ACC112 (cell line): ENCODE measurements at regions not wholly inside any gene's neighbourhood (a gene's known extent, or its start where the extent isn't known, plus 50 kb on each side); places are given as distances from the start of the nearest gene placed in this dataset.
"Not testable (repeated sequence)": the region's sequence is repeated elsewhere in the genome, so short reads cannot be mapped to it uniquely, and the experiment has no call there.

ENCODE experiments used
- H2AFZ ChIP-seq: fragments of 200-600 bp; sonication (generic); one replicate; pipeline ENCODE4 v1.6.0; 2017; ENCODE audit warnings: antibody characterized with exemption, low read length; ENCODE audit not compliant: unreplicated experiment
- H3K27ac ChIP-seq: fragments of 200-600 bp; sonication (generic); 2 replicates; pipeline ENCODE4 v1.5.1; 2014; ENCODE audit warnings: low read depth, mild to moderate bottlenecking, antibody characterized with exemption, low read length, moderate library complexity
- H3K27me3 ChIP-seq: fragments of 200-600 bp; sonication (generic); 2 replicates; pipeline ENCODE4 v1.6.1; 2014; ENCODE audit warnings: mild to moderate bottlenecking, antibody characterized with exemption, low read length, moderate library complexity, mixed read lengths; ENCODE audit not compliant: insufficient read depth
- H3K36me3 ChIP-seq: fragments of 200-600 bp; sonication (generic); 2 replicates; pipeline ENCODE4 v1.6.1; 2016; ENCODE audit warnings: mild to moderate bottlenecking, antibody characterized with exemption, low read length, moderate library complexity, mixed read lengths; ENCODE audit not compliant: insufficient read depth
- H3K4me1 ChIP-seq: fragments of 200-600 bp; sonication (generic); one replicate; pipeline ENCODE4 v1.6.1; 2016; ENCODE audit warnings: low read length, mixed read lengths; ENCODE audit not compliant: insufficient read depth, unreplicated experiment, control insufficient read depth
- H3K4me3 ChIP-seq: fragments of 200-600 bp; sonication (generic); 2 replicates; pipeline ENCODE4 v1.5.1; 2014; ENCODE audit warnings: mild to moderate bottlenecking, low read depth, low read length
- H3K79me2 ChIP-seq: fragments of 200-600 bp; sonication (generic); one replicate; pipeline ENCODE4 v1.6.0; 2016; ENCODE audit warnings: low read length; ENCODE audit not compliant: control insufficient read depth, unreplicated experiment, insufficient read depth

- Histone ChIP-seq H2AFZ (no peak overlapping the region), H3K79me2 (no peaks in the 10 kb centered on the region), H3K4me1 (peaks cover 5% of the 10 kb centered on the region), H3K4me3 (no peak overlapping the region), H3K27me3 (peaks cover 56% of the 10 kb centered on the region), H3K27ac (no peak overlapping the region), H3K36me3 (no peaks in the 10 kb centered on the region)
These were observed 146.9 kb upstream of the SOX21 start for GRCh38 chr13:94859278-94859691.

DNA sequence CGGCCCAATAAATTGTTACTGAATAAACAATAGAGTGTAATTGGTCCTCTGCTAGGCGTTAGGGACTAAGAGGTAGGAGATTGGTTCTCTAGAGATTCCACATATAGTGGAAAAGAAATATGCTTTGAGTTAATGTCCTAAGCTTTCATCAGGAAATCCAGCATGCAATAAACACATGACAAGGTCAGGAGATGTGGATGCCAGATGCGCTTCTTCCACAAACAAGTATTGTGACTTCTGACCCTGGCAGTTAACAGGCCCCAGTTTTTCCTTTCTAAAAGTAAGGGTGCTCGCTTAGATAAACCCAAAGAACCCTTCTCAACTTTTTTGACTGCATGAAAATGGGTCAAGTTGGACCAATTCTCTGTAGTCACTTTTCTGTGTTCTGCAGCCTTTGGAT lies 146.5 kb upstream of the SOX21 start:
- Histone ChIP-seq H3K36me3 (no peaks in the 10 kb centered on the region), H3K27me3 (peaks cover 56% of the 10 kb centered on the region), H3K27ac (no peak overlapping the region), H3K4me3 (no peak overlapping the region), H3K79me2 (no peaks in the 10 kb centered on the region), H3K4me1 (peaks cover 5% of the 10 kb centered on the region), H2AFZ (no peak overlapping the region)

DNA sequence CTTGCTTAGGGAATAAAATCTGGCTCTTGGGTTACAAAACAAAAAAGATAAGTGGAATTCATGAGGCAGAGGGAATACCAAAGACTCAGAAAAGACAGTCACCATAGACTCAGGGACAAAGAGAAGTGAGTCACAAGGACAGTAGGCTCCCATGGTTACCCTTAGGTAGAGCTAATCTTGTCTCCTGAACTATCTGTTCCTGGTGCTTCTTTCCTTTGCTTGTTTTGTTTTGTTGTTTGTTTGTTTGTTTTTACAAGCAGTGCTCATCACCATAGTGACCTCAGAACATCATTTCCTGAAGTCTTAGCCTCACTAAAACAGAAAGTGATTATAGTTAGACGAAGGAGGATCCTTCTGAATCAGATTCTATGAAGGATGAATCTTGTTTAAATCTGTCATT lies 142.3 kb upstream of the SOX21 start:
- H3K4me3 ChIP-seq: no peak overlapping the region
- H3K27me3 ChIP-seq: peaks cover 53% of the 10 kb centered on the region
- no peak overlapping the region for H2AFZ ChIP-seq
- H3K36me3 ChIP-seq: no peaks in the 10 kb centered on the region
- H3K4me1 ChIP-seq: no peaks in the 10 kb centered on the region
- H3K79me2 ChIP-seq: no peaks in the 10 kb centered on the region
- H3K27ac ChIP-seq: no peak overlapping the region

GRCh38 chr13:94851576-94851975 lies 139.2 kb upstream of the SOX21 start:
- H3K4me1 ChIP-seq: peaks cover 4% of the 10 kb centered on the region
- no peaks in the 10 kb centered on the region for H3K36me3 ChIP-seq
- peaks cover 42% of the 10 kb centered on the region for H3K27me3 ChIP-seq
- no peak overlapping the region for H2AFZ ChIP-seq
- H3K27ac ChIP-seq: no peak overlapping the region
- H3K79me2 ChIP-seq: no peaks in the 10 kb centered on the region
- H3K4me3 ChIP-seq: no peak overlapping the region

GRCh38 chr13:94849254-94849653 lies 136.9 kb upstream of the SOX21 start:
- H3K36me3 ChIP-seq: no peaks in the 10 kb centered on the region

DNA sequence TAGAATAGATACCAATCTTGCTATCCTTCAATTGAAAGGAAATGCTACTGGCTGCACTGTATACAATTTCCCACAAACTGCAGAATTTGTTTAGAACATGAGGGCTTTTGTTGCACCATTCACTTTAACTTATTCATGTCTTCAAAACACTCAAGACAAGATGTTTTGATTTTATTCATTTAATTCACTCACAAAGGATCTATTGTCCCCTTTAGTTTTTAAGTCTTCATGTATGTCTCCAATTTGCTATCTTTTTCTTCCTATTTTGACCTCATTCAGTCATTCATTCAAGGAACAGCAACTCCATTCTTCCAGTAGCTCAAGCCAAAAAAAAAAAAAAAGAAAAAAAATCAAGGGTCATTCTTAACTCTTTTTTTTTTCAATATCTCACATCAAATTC lies 130.6 kb upstream of the SOX21 start:
- Histone ChIP-seq H3K36me3 (no peaks in the 10 kb centered on the region), H3K27me3 (peaks cover 48% of the 10 kb centered on the region), H3K4me3 (no peak overlapping the region), H2AFZ (no peak overlapping the region), H3K4me1 (no peaks in the 10 kb centered on the region), H3K27ac (no peak overlapping the region), H3K79me2 (no peaks in the 10 kb centered on the region)

More at GRCh38 chr13:94849254-94849653, 136.9 kb upstream of the SOX21 start:
- Histone ChIP-seq H3K27me3 (peaks cover 30% of the 10 kb centered on the region), H2AFZ (no peak overlapping the region), H3K79me2 (no peaks in the 10 kb centered on the region), H3K4me3 (no peak overlapping the region), H3K4me1 (peaks cover 4% of the 10 kb centered on the region), H3K27ac (no peak overlapping the region)

DNA sequence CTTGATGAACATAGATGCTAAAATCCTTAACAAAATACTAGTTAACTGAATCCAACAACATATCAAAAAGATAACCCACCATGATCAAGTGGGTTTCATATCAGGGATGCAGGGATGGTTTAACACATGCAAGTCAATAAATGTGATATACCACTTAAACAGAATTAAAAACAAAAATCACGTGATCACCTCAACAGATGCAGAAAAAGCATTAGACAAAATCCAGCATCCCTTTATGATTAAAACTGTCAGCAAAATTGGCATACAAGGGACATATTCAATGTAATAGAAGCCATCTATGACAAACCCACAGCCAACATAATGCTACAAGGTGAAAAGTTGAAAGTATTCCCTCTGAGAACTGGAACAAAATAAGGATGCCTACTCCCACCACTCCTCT lies 124.7 kb upstream of the SOX21 start:
- not testable (repeated sequence) for H3K79me2 ChIP-seq, H3K36me3 ChIP-seq, H3K27ac ChIP-seq, H3K4me1 ChIP-seq, H3K4me3 ChIP-seq, H2AFZ ChIP-seq
- H3K27me3 ChIP-seq: peaks cover 58% of the 10 kb centered on the region

DNA sequence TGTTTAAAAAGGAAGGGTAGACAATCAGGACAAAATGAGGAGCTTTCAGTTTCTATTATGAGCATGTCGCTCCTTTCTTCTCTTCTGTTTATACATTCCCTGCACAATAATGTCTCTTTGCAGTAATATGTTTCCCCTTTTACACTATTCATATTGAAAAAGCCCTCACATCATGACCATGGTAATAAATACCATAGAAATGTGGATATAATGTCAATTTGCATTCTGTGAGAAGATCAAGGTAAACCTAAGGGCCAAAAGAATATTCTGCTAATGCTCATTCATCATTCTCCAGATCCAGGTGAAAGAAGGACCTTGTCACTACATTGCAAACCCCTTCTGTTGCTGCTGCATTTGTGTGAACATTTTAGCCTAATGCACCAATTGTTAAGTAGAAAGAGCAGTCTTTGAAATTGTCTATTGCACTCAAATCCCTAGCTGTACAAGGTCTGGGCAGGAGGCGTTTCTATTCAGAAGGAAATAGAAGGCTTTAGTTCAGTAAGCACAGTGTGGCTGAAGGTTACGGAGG lies 117.6 kb upstream of the SOX21 start:
- Histone ChIP-seq H3K27ac (no peak overlapping the region), H3K4me1 (no peaks in the 10 kb centered on the region), H3K4me3 (peak overlapping the region; percentile 25; the same call in 1 of the 2 replicates), H3K79me2 (no peaks in the 10 kb centered on the region), H2AFZ (no peak overlapping the region), H3K27me3 (peaks cover 65% of the 10 kb centered on the region), H3K36me3 (no peaks in the 10 kb centered on the region)

DNA sequence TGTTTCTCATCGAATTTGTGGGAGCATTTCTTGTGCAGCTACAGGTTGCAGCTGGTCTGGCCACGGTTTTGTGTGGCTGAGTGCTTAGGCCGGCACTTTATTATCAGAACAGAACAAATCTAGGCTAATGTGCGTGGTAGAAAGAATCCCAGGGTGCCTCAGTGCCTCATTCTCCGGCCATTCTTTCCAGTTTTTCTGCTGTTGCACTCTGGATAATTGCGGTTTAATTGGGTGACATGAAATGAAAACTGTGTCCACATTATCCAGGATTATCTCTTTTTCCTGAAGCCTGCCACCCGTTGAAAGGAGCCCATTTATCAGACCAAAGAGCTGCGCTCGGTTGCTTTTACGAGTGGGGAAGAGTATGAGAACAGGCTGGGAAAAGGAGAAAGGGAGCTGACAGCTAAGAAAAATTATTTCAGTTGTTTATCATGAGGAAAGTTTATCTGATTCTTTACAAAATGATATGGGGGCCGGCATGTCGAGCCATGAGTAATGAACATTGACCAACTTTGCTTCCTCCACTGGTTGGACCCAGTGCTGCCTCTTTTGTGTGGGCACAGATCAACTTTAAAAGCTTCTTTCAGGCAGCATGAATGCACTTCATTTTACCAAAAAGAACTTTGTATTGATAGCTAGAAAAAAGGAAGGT lies 117.0 kb upstream of the SOX21 start:
- no peak overlapping the region for H3K27ac ChIP-seq
- H3K79me2 ChIP-seq: no peaks in the 10 kb centered on the region
- H3K27me3 ChIP-seq: peaks cover 66% of the 10 kb centered on the region
- H3K4me1 ChIP-seq: no peaks in the 10 kb centered on the region
- H3K4me3 ChIP-seq: peak overlapping the region; percentile 25; the same call in 1 of the 2 replicates
- no peaks in the 10 kb centered on the region for H3K36me3 ChIP-seq
- no peak overlapping the region for H2AFZ ChIP-seq

DNA sequence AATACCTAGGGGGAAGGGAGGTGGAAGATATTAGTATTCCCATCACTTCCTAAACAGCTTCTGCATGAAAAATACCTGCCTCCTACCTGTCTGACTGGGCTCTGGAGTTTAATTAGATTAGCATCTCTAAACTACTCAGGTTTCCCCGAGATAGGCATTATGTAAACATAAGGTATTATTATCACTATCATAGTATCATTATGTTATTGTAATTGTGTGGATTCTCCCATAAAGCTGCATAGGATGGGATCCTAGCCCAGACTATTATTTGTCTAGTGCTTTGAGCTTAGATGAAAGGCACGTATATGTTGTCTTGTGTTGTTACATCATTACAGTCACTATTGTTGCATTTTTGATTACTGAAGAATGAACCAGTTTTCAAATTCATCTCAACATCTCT lies 115.2 kb upstream of the SOX21 start:
- no peaks in the 10 kb centered on the region for H3K36me3 ChIP-seq
- H3K4me3 ChIP-seq: no peak overlapping the region

GRCh38 chr13:94825507-94825906 lies 113.2 kb upstream of the SOX21 start:
- no peak overlapping the region for H3K4me3 ChIP-seq
- H3K27me3 ChIP-seq: peaks cover 58% of the 10 kb centered on the region
- H3K27ac ChIP-seq: no peak overlapping the region
- no peaks in the 10 kb centered on the region for H3K4me1 ChIP-seq
- no peak overlapping the region for H2AFZ ChIP-seq
- H3K79me2 ChIP-seq: no peaks in the 10 kb centered on the region
- no peaks in the 10 kb centered on the region for H3K36me3 ChIP-seq

More for the DNA sequence above, 115.2 kb upstream of the SOX21 start:
- Histone ChIP-seq H2AFZ (no peak overlapping the region), H3K4me1 (no peaks in the 10 kb centered on the region), H3K27me3 (peaks cover 62% of the 10 kb centered on the region), H3K27ac (no peak overlapping the region), H3K79me2 (no peaks in the 10 kb centered on the region)
